HG03439 (cell line): ENCODE measurements at regions not wholly inside any gene's neighbourhood (a gene's known extent, or its start where the extent isn't known, plus 50 kb on each side); places are given as distances from the start of the nearest gene placed in this dataset.
"Not testable (repeated sequence)": the region's sequence is repeated elsewhere in the genome, so short reads cannot be mapped to it uniquely, and the experiment has no call there.

Experiments used
- ATAC-seq: cut with Tn5 transposase; IDR thresholded peaks from one replicate; pipeline ENCODE4 v1.9.1; 2021; ENCODE audit warnings: mild to moderate bottlenecking, moderate library complexity; ENCODE audit not compliant: unreplicated experiment

- ATAC-seq, result no peak
Observed at GRCh38 chr9:110114086-110114858, 93.7 kb downstream of the C9orf152 start.

- ATAC-seq, result no peak
Observed at GRCh38 chr9:110114859-110115201, 93.1 kb downstream of the C9orf152 start.

- no peak for ATAC-seq
Observed at GRCh38 chr9:110115341-110115820, 92.6 kb downstream of the C9orf152 start.

GRCh38 chr9:110115826-110116542, 92.0 kb downstream of the C9orf152 start:
- no peak for ATAC-seq

GRCh38 chr9:110116543-110116885, 91.4 kb downstream of the C9orf152 start:
- ATAC-seq, result no peak

GRCh38 chr9:110121170-110121569, 86.8 kb downstream of the C9orf152 start:
- ATAC-seq, result no peak

GRCh38 chr9:110123341-110124095, 84.4 kb downstream of the C9orf152 start:
- no peak for ATAC-seq

- no peak for ATAC-seq
Observed at GRCh38 chr9:110124439-110124838, 83.5 kb downstream of the C9orf152 start.

GRCh38 chr9:110125207-110125751, 82.7 kb downstream of the C9orf152 start:
- no peak for ATAC-seq

GRCh38 chr9:110125763-110126351, 82.1 kb downstream of the C9orf152 start:
- no peak for ATAC-seq

GRCh38 chr9:110126499-110126941, 81.4 kb downstream of the C9orf152 start:
- no peak for ATAC-seq

- no peak for ATAC-seq
Observed at GRCh38 chr9:110126986-110127864, 80.7 kb downstream of the C9orf152 start.

GRCh38 chr9:110128664-110129329, 79.2 kb downstream of the C9orf152 start:
- peak; percentile 84 for ATAC-seq

GRCh38 chr9:110129425-110129824, 78.5 kb downstream of the C9orf152 start:
- ATAC-seq, result peak; percentile 34

- no peak for ATAC-seq
Observed at GRCh38 chr9:110130211-110130610, 77.7 kb downstream of the C9orf152 start.

GRCh38 chr9:110130791-110131416, 77.1 kb downstream of the C9orf152 start:
- no peak for ATAC-seq

GRCh38 chr9:110131499-110131898, 76.5 kb downstream of the C9orf152 start:
- ATAC-seq, result no peak

GRCh38 chr9:110132531-110132930, 75.4 kb downstream of the C9orf152 start:
- not testable (repeated sequence) for ATAC-seq

- no peak for ATAC-seq
Observed at GRCh38 chr9:110133059-110133458, 74.9 kb downstream of the C9orf152 start.
